Endothelial cell of umbilical vein (primary cell): ENCODE measurements at regions not wholly inside any gene's neighbourhood (a gene's known extent, or its start where the extent isn't known, plus 50 kb on each side); places are given as distances from the start of the nearest gene placed in this dataset.

Experiments
- BruUV-seq: library from RNA; stranded (reverse); fragments of 400-500 nt; replicated peaks from 2 replicates; lab custom pipeline; 2021; lab: Mats Ljungman, UMichigan
- CTCF ChIA-PET: fragments of 300-600, 350-600 bp; sonication (Branson Sonifier 250); formaldehyde crosslinking; loops from one replicate; lab custom pipeline; 2021; ENCODE audit warnings: antibody characterized with exemption, inconsistent platforms; lab: Charles Lee
- POLR2A ChIA-PET: fragments of 300-600, 350-600 bp; sonication (Branson Sonifier 250); formaldehyde crosslinking; loops from one replicate; lab custom pipeline; 2021; ENCODE audit warnings: antibody characterized with exemption, inconsistent platforms; lab: Charles Lee
- DNase-seq: peaks from one replicate; pipeline ENCODE4 v3.0.0-alpha.2; 2011; ENCODE audit warnings: low read depth, low spot score
- FAIRE-seq: peaks from 2 replicates; lab custom pipeline; 2011; peaks lifted over from hg19 to GRCh38; lab: Jason Lieb, UNC
- H2AFZ ChIP-seq: 2 replicates; pipeline ENCODE4 v1.6.0; 2012; ENCODE audit warnings: low read depth, low read length, control low read depth, inconsistent platforms
- H3K27ac ChIP-seq: 2 replicates; pipeline ENCODE4 v1.5.1; 2011; ENCODE audit warnings: low read depth, mild to moderate bottlenecking, control low read depth, low read length, moderate library complexity; ENCODE audit not compliant: insufficient read depth
- H3K27me3 ChIP-seq, 2 experiments: 2 replicates each; pipeline versions ENCODE4 v1.6.0 to v1.6.1; 2011; ENCODE audit warnings: low read length in 2 of 2, mixed read lengths in 1 of 2; ENCODE audit not compliant: control insufficient read depth in 2 of 2, insufficient read depth in 2 of 2
- H3K36me3 ChIP-seq, 2 experiments: 2 replicates in 1 of 2; 3 replicates in 1 of 2; pipeline ENCODE4 v1.5.1; 2011; ENCODE audit warnings: low read length in 2 of 2, mild to moderate bottlenecking in 1 of 2, moderate library complexity in 1 of 2; ENCODE audit not compliant: control insufficient read depth in 2 of 2, insufficient read depth in 2 of 2; ENCODE audit errors: extremely low read depth in 1 of 2
- H3K4me1 ChIP-seq: 3 replicates; pipeline ENCODE4 v1.5.1; 2011; ENCODE audit warnings: mild to moderate bottlenecking, low read length; ENCODE audit not compliant: control insufficient read depth, insufficient read depth; ENCODE audit errors: extremely low read depth
- H3K4me2 ChIP-seq: 2 replicates; pipeline ENCODE4 v1.6.1; 2011; ENCODE audit warnings: low read length, control low read depth, mixed read lengths; ENCODE audit not compliant: insufficient read depth
- H3K4me3 ChIP-seq, 3 experiments: fragments of 200-600 bp in 1 of 3; sonication (generic), shearing (Covaris generic) in 1 of 3; replicated peaks in 1 of 3; 2 replicates each; pipeline ENCODE4 v1.5.1; 2011 to 2016; ENCODE audit warnings: control low read depth in 3 of 3, low read length in 3 of 3, mild to moderate bottlenecking in 2 of 3, inconsistent platforms in 1 of 3, low read depth in 1 of 3, moderate library complexity in 1 of 3; ENCODE audit not compliant: insufficient read depth in 1 of 3
- H3K79me2 ChIP-seq: 2 replicates; pipeline ENCODE4 v1.6.0; 2012; ENCODE audit warnings: low read length, inconsistent platforms; ENCODE audit not compliant: control insufficient read depth, insufficient read depth
- H3K9ac ChIP-seq: replicated peaks from 2 replicates; pipeline ENCODE3; 2011; ENCODE audit warnings: low read length, control low read depth; ENCODE audit not compliant: insufficient read depth; ENCODE audit errors: extremely low read depth
- H3K9me1 ChIP-seq: replicated peaks from 3 replicates; pipeline ENCODE4 v1.6.0; 2011; ENCODE audit warnings: mild to moderate bottlenecking, low read length; ENCODE audit not compliant: control insufficient read depth, insufficient read depth; ENCODE audit errors: extremely low read depth
- H3K9me3 ChIP-seq: replicated peaks from 2 replicates; pipeline ENCODE4 v1.5.1; 2012; ENCODE audit warnings: low read length, inconsistent platforms; ENCODE audit not compliant: control insufficient read depth, insufficient read depth
- H4K20me1 ChIP-seq: replicated peaks from 2 replicates; pipeline ENCODE3; 2011; ENCODE audit warnings: mild to moderate bottlenecking, low read length; ENCODE audit not compliant: control insufficient read depth, insufficient read depth; ENCODE audit errors: extremely low read depth
- EZH2 ChIP-seq: IDR thresholded peaks from 2 replicates; pipeline ENCODE4 v1.6.1; 2012; ENCODE audit warnings: borderline replicate concordance, low read depth, mild to moderate bottlenecking, moderate library complexity, low read length, inconsistent platforms; ENCODE audit not compliant: severe bottlenecking
- FOS ChIP-seq: IDR thresholded peaks from 2 replicates; pipeline ENCODE4 v1.6.1; 2011; ENCODE audit warnings: mild to moderate bottlenecking, low read length, moderate library complexity, borderline replicate concordance; ENCODE audit not compliant: insufficient read depth
- GATA2 ChIP-seq: IDR thresholded peaks from 2 replicates; pipeline ENCODE4 v1.7.0; 2011; ENCODE audit warnings: low read depth, mild to moderate bottlenecking, moderate library complexity, mixed read lengths, low read length; ENCODE audit not compliant: insufficient read length, insufficient read depth
- JUN ChIP-seq: IDR thresholded peaks from 2 replicates; pipeline ENCODE4 v1.6.1; 2011; ENCODE audit warnings: borderline replicate concordance, low read depth; ENCODE audit not compliant: insufficient read length, insufficient read depth
- MYC ChIP-seq: IDR thresholded peaks from one replicate; pipeline ENCODE4 v1.6.1; 2011; ENCODE audit warnings: mild to moderate bottlenecking, low read depth, low read length
- POLR2AphosphoS5 ChIP-seq: IDR thresholded peaks from 2 replicates; pipeline ENCODE4 v1.6.1; 2012; ENCODE audit warnings: low read depth, mild to moderate bottlenecking, control low read depth, low read length, moderate library complexity; ENCODE audit not compliant: insufficient read depth
- dilution Hi-C: fragments of 300-500 bp; cut with MboI; formaldehyde crosslinking; loops from one replicate; pipeline ENCODE4 v1.15.0; 2019; ENCODE audit warnings: low sequenced_read_pairs; ENCODE audit not compliant: extremely low pct_ligation_motif_present
- intact Hi-C: fragments of 100-400 bp; cut with micrococcal nuclease; formaldehyde crosslinking; loops from one replicate; pipeline ENCODE4 v1.10.0; 2022
- TF ChIP-seq, protein P1 (sequence below), 2 donors: IDR thresholded peaks; 1 replicate in 1 of 2; 2 replicates in 1 of 2; pipeline ENCODE4 v1.5.1; 2011; ENCODE audit warnings: low read length in 2 of 2, mild to moderate bottlenecking in 2 of 2, moderate library complexity in 2 of 2, control low read depth in 1 of 2, inconsistent platforms in 1 of 2, low read depth in 1 of 2; ENCODE audit not compliant: insufficient read depth in 1 of 2; ENCODE audit errors: extremely low read depth in 1 of 2

DNA sequence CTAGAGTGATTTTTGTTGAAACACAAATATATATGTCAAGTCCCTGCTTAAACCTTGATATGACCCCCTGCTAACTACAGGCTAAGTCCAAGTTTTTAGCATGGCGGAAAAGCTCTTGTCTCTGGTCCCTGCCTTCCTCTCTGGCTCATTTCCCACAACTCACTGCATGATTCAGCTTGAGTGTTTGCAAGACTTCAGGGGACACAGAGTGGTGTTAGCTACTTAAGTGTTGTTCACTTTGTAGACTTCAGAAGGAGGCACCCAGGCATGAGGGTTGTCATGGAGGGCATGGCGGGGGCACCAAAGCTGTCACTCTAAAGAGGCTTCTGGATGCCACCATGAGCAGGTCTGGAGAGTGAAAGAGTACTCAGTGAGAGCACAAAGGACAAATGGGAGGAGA lies 362.4 kb upstream of the ACTBL2 start:
- dilution Hi-C loops = no loop called here
- Histone ChIP-seq H3K9ac (no peak overlapping the region), H3K27me3 (no peaks in the 10 kb centered on the region), H3K79me2 (no peaks in the 10 kb centered on the region), H3K9me3 (no peaks in the 10 kb centered on the region), H3K4me1 (peaks cover 46% of the 10 kb centered on the region), H4K20me1 (no peaks in the 10 kb centered on the region), H3K4me3 (no peak overlapping the region), H3K27ac (peak overlapping the region; percentile 2), H2AFZ (peak overlapping the region; percentile 13), H3K36me3 (no peaks in the 10 kb centered on the region), H3K4me2 (no peak overlapping the region), H3K9me1 (no peaks in the 10 kb centered on the region)
- BruUV-seq = no TSS peak
- ChIA-PET POLR2A (interaction anchor here (0.7 kb wide), 1 partner anchor 65 kb away, joined by 3 read pairs; no protein-coding TSS in a partner anchor), CTCF (interaction anchor here (0.9 to 1.6 kb wide), 2 partner anchors 43 to 66 kb away, joined by 3 to 14 read pairs; no protein-coding TSS in a partner anchor)
- DNase-seq = peak; percentile 26
- intact Hi-C loops = no loop called here
- FAIRE-seq = no peak
- no peak for TF ChIP-seq EZH2
- TF ChIP-seq POLR2AphosphoS5 = no peak
- no peak for TF ChIP-seq FOS
- TF ChIP-seq, protein P1, sequence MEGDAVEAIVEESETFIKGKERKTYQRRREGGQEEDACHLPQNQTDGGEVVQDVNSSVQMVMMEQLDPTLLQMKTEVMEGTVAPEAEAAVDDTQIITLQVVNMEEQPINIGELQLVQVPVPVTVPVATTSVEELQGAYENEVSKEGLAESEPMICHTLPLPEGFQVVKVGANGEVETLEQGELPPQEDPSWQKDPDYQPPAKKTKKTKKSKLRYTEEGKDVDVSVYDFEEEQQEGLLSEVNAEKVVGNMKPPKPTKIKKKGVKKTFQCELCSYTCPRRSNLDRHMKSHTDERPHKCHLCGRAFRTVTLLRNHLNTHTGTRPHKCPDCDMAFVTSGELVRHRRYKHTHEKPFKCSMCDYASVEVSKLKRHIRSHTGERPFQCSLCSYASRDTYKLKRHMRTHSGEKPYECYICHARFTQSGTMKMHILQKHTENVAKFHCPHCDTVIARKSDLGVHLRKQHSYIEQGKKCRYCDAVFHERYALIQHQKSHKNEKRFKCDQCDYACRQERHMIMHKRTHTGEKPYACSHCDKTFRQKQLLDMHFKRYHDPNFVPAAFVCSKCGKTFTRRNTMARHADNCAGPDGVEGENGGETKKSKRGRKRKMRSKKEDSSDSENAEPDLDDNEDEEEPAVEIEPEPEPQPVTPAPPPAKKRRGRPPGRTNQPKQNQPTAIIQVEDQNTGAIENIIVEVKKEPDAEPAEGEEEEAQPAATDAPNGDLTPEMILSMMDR (IDR thresholded peaks at IDR 0.05; ENCODE audit: extremely low read depth in 1 of 2, insufficient read depth in 1 of 2, low read depth in 1 of 2, low read length in 2 of 2) = no peak
- no peak for TF ChIP-seq MYC
- no peak for TF ChIP-seq JUN
- no peak for TF ChIP-seq GATA2
